ENCODE measurements at regions not wholly inside any gene's neighbourhood (a gene's known extent, or its start where the extent isn't known, plus 50 kb on each side); places are given as distances from the start of the nearest gene placed in this dataset.

DNA sequence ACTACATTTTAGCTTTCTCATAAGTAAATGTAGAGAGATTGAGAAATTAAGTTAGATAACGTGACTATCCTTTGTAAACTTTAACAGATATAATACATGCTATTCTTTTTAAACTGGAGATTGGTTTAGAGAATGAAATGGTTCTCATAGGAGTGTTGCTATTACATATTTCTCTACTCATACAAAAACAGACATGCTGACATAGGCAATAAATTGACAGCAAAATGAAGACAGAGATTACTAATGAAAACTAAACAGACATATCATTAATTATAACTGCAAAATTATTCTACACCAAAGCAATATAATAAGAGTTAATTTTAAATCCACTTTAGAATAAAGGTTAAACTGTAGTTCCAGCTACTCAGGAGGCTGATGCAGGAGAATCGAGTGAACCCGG lies 227.6 kb downstream of the CBLN2 start:
- H3K4me3 ChIP-seq (replicated peaks in 1 of 2; ENCODE audit: low read depth in 1 of 2, low read length in 2 of 2): no peak overlapping the region
- ATAC-seq (no peak), DNase-seq (ENCODE audit: low read depth, low spot score) (no peak)
- no peaks in the 10 kb centered on the region for H3K36me3 ChIP-seq (ENCODE audit: control insufficient read depth in 1 of 2, insufficient read depth in 2 of 2, low read length in 2 of 2)
- ChIA-PET RAD21 (ENCODE audit: low non-redundant PET in 1 of 2, low total read pairs in 2 of 2, uncharacterized antibody in 2 of 2, unreplicated experiment in 2 of 2) (no interaction called here), POLR2A (no interaction called here), CTCF (no interaction called here)
- TF ChIP-seq SRF (IDR thresholded peaks at IDR 0.05; ENCODE audit: low read depth) (no peak), JUND (IDR thresholded peaks at IDR 0.05) (no peak), EGR1 (IDR thresholded peaks at IDR 0.05; ENCODE audit: low read depth) (no peak), ZFX (IDR thresholded peaks at IDR 0.05) (no peak)
- TF ChIP-seq, protein P1, sequence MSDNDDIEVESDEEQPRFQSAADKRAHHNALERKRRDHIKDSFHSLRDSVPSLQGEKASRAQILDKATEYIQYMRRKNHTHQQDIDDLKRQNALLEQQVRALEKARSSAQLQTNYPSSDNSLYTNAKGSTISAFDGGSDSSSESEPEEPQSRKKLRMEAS (IDR thresholded peaks at IDR 0.05): no peak
- TF ChIP-seq, protein P2, sequence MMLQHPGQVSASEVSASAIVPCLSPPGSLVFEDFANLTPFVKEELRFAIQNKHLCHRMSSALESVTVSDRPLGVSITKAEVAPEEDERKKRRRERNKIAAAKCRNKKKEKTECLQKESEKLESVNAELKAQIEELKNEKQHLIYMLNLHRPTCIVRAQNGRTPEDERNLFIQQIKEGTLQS (IDR thresholded peaks at IDR 0.05): no peak
- TF ChIP-seq, protein P3, sequence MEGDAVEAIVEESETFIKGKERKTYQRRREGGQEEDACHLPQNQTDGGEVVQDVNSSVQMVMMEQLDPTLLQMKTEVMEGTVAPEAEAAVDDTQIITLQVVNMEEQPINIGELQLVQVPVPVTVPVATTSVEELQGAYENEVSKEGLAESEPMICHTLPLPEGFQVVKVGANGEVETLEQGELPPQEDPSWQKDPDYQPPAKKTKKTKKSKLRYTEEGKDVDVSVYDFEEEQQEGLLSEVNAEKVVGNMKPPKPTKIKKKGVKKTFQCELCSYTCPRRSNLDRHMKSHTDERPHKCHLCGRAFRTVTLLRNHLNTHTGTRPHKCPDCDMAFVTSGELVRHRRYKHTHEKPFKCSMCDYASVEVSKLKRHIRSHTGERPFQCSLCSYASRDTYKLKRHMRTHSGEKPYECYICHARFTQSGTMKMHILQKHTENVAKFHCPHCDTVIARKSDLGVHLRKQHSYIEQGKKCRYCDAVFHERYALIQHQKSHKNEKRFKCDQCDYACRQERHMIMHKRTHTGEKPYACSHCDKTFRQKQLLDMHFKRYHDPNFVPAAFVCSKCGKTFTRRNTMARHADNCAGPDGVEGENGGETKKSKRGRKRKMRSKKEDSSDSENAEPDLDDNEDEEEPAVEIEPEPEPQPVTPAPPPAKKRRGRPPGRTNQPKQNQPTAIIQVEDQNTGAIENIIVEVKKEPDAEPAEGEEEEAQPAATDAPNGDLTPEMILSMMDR (IDR thresholded peaks at IDR 0.05 in 2 of 3, conservative IDR thresholded peaks at IDR 0.05 in 1 of 3; ENCODE audit: borderline replicate concordance in 1 of 3, insufficient read depth in 1 of 3, low read depth in 2 of 3, low read length in 2 of 3): no peak
- intact Hi-C loops (cut with micrococcal nuclease): no loop called here
- H3K4me1 ChIP-seq (ENCODE audit: control insufficient read depth in 1 of 2, insufficient read depth in 2 of 2, low read length in 2 of 2): no peaks in the 10 kb centered on the region
- no peak overlapping the region for H3K27ac ChIP-seq (ENCODE audit: low read depth, low read length)
- no peaks in the 10 kb centered on the region for H3K9me2 ChIP-seq (ENCODE audit: insufficient read depth)
- no peak overlapping the region for H3K9ac ChIP-seq (ENCODE audit: low read length)
- no TSS peak for BruUV-seq (replicated peaks)
- H3K79me2 ChIP-seq (ENCODE audit: insufficient read depth, low read length): no peaks in the 10 kb centered on the region
- H4K20me1 ChIP-seq (ENCODE audit: insufficient read depth): no peaks in the 10 kb centered on the region
- no peak overlapping the region for H2AFZ ChIP-seq (ENCODE audit: low read depth, low read length, poor library complexity, severe bottlenecking)
- H3K4me2 ChIP-seq (ENCODE audit: low read length): no peak overlapping the region
- H3K9me3 ChIP-seq (ENCODE audit: control insufficient read depth in 1 of 2, insufficient read depth in 1 of 2, low read depth in 1 of 2, low read length in 2 of 2): peaks cover 11 to 22% of the 10 kb centered on the region in 2 experiments; a peak in 2 of 4 replicates
- H3K27me3 ChIP-seq (ENCODE audit: insufficient read depth, low read length): no peaks in the 10 kb centered on the region

DNA sequence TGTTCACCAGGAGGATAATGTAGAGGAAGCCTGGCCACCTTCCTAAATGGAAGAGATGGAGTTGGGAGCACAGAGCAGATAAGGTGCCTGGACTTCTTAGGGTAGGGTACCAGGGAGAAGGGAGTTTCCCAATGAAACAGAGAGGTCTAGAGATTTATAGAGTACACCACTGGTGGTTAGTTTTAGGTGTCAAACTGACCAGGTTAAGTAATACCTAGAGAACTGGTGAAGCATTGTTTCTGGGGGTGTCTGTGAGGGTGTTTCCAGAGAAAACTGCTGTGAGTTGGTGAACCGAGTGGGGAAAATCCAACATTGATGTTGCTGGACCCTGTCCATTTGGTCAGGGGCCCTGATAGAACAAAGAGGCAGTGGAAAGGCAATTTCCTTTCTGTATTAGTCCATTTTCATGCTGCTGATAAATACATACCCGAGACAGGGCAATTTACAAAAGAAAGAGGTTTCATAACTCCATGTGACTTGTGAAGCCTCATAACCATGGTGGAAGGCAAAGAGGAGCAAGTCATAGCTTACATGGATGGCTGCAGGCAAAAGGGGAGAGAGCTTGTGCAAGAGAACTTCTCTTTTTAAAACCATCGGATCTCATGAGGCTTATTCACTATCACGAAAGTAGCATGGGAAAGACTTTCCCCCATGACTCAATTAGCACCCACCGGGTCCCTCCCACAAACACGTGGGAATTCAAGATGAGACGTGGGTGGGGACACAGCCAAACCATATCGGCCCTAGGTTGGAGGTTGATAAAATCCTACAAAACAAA lies 260.8 kb downstream of the CBLN2 start:
- Histone ChIP-seq H3K9me3 (ENCODE audit: control insufficient read depth in 1 of 2, insufficient read depth in 1 of 2, low read depth in 1 of 2, low read length in 2 of 2) (peaks cover 11 to 21% of the 10 kb centered on the region in 2 experiments; a peak in 2 of 4 replicates), H3K4me3 (replicated peaks in 1 of 2; ENCODE audit: low read depth in 1 of 2, low read length in 2 of 2) (no peak overlapping the region), H3K4me2 (ENCODE audit: low read length) (no peak overlapping the region), H2AFZ (ENCODE audit: low read depth, low read length, poor library complexity, severe bottlenecking) (no peak overlapping the region), H3K27ac (ENCODE audit: low read depth, low read length) (no peak overlapping the region), H3K4me1 (ENCODE audit: control insufficient read depth in 1 of 2, insufficient read depth in 2 of 2, low read length in 2 of 2) (no peaks in the 10 kb centered on the region), H3K79me2 (ENCODE audit: insufficient read depth, low read length) (no peaks in the 10 kb centered on the region), H3K9ac (ENCODE audit: low read length) (no peak overlapping the region), H3K36me3 (ENCODE audit: control insufficient read depth in 1 of 2, insufficient read depth in 2 of 2, low read length in 2 of 2) (no peaks in the 10 kb centered on the region), H4K20me1 (ENCODE audit: insufficient read depth) (no peaks in the 10 kb centered on the region), H3K27me3 (ENCODE audit: insufficient read depth, low read length) (no peaks in the 10 kb centered on the region), H3K9me2 (ENCODE audit: insufficient read depth) (no peaks in the 10 kb centered on the region)
- ChIA-PET CTCF (no interaction called here), RAD21 (ENCODE audit: low non-redundant PET in 1 of 2, low total read pairs in 2 of 2, uncharacterized antibody in 2 of 2, unreplicated experiment in 2 of 2) (no interaction called here), POLR2A (no interaction called here)
- ATAC-seq (no peak), DNase-seq (ENCODE audit: low read depth, low spot score) (no peak)
- BruUV-seq (replicated peaks): no TSS peak
- intact Hi-C loops (cut with micrococcal nuclease): no loop called here
- TF ChIP-seq YY1 (IDR thresholded peaks at IDR 0.05; ENCODE audit: extremely low read depth, insufficient replicate concordance, low read depth, low read length) (no peak), POLR2A (IDR thresholded peaks at IDR 0.05; ENCODE audit: borderline replicate concordance, extremely low read depth, insufficient read depth, insufficient read length) (no peak), SIN3A (IDR thresholded peaks at IDR 0.05; ENCODE audit: low read depth) (no peak), JUND (IDR thresholded peaks at IDR 0.05) (no peak), EGR1 (IDR thresholded peaks at IDR 0.05; ENCODE audit: low read depth) (no peak)
- TF ChIP-seq, protein P4, sequence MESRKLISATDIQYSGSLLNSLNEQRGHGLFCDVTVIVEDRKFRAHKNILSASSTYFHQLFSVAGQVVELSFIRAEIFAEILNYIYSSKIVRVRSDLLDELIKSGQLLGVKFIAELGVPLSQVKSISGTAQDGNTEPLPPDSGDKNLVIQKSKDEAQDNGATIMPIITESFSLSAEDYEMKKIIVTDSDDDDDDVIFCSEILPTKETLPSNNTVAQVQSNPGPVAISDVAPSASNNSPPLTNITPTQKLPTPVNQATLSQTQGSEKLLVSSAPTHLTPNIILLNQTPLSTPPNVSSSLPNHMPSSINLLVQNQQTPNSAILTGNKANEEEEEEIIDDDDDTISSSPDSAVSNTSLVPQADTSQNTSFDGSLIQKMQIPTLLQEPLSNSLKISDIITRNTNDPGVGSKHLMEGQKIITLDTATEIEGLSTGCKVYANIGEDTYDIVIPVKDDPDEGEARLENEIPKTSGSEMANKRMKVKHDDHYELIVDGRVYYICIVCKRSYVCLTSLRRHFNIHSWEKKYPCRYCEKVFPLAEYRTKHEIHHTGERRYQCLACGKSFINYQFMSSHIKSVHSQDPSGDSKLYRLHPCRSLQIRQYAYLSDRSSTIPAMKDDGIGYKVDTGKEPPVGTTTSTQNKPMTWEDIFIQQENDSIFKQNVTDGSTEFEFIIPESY (IDR thresholded peaks at IDR 0.05; ENCODE audit: extremely low read depth, insufficient replicate concordance, low read length): no peak
- TF ChIP-seq, protein P2 (IDR thresholded peaks at IDR 0.05): no peak

Measured in HCT116 (cell line).